GM23338 (cell line): ENCODE measurements at regions not wholly inside any gene's neighbourhood (a gene's known extent, or its start where the extent isn't known, plus 50 kb on each side); places are given as distances from the start of the nearest gene placed in this dataset.

Experiments
- ATAC-seq: fragments of 200-7000 bp; cut with Tn5 transposase; 3 replicates; pipeline ENCODE4 v1.9.1; 2020
- DNase-seq: peaks from one replicate; pipeline ENCODE4 v3.0.0-alpha.2; 2015; ENCODE audit warnings: low spot score
- H2AFZ ChIP-seq: fragments of 200-600 bp; sonication (generic); 2 replicates; pipeline ENCODE4 v1.8.0; 2016; ENCODE audit warnings: antibody characterized with exemption, mild to moderate bottlenecking, moderate library complexity
- H3F3A ChIP-seq: fragments of 200-600 bp; sonication (generic); replicated peaks from 2 replicates; pipeline ENCODE4 v1.8.0; 2017; ENCODE audit warnings: antibody characterized with exemption, mixed run types, low read depth
- H3K27ac ChIP-seq: fragments of 200-600 bp; sonication (generic); 2 replicates; pipeline ENCODE4 v1.6.1; 2016; ENCODE audit warnings: low read depth
- H3K27me3 ChIP-seq: fragments of 200-600 bp; sonication (generic); 2 replicates; pipeline ENCODE4 v1.8.0; 2016; ENCODE audit warnings: mild to moderate bottlenecking, mixed run types, moderate library complexity; ENCODE audit not compliant: insufficient read depth
- H3K36me3 ChIP-seq: fragments of 200-600 bp; sonication (generic); 2 replicates; pipeline ENCODE4 v1.8.0; 2016; ENCODE audit warnings: mild to moderate bottlenecking; ENCODE audit not compliant: insufficient read depth
- H3K4me1 ChIP-seq: fragments of 200-600 bp; sonication (generic); 2 replicates; pipeline ENCODE4 v1.8.0; 2016; ENCODE audit warnings: mild to moderate bottlenecking, moderate library complexity; ENCODE audit not compliant: insufficient read depth
- H3K4me2 ChIP-seq: fragments of 200-600 bp; sonication (generic); 2 replicates; pipeline ENCODE4 v1.7.1; 2017; ENCODE audit warnings: mixed run types
- H3K4me3 ChIP-seq: fragments of 200-600 bp; sonication (generic); 2 replicates; pipeline ENCODE4 v1.6.1; 2016; ENCODE audit warnings: mixed run types
- H3K79me2 ChIP-seq: fragments of 200-600 bp; sonication (generic); replicated peaks from 2 replicates; pipeline ENCODE4 v1.8.0; 2017; ENCODE audit warnings: mild to moderate bottlenecking; ENCODE audit not compliant: insufficient read depth
- H3K9me2 ChIP-seq: fragments of 200-600 bp; sonication (generic); 2 replicates; pipeline ENCODE4 v1.8.0; 2017; ENCODE audit not compliant: insufficient read depth
- H4K20me1 ChIP-seq: fragments of 200-600 bp; sonication (generic); replicated peaks from 2 replicates; pipeline ENCODE4 v1.8.0; 2017; ENCODE audit warnings: mild to moderate bottlenecking; ENCODE audit not compliant: insufficient read depth
- H3K27ac Mint-ChIP-seq: 2 replicates; pipeline ENCODE4 v1.8.0; 2020; ENCODE audit warnings: inconsistent platforms, mild to moderate bottlenecking, moderate library complexity, mixed read lengths
- H3K27me3 Mint-ChIP-seq: 3 replicates; pipeline ENCODE4 v1.8.0; 2022; ENCODE audit warnings: low read depth, mild to moderate bottlenecking, moderate library complexity, mixed read lengths, inconsistent platforms; ENCODE audit not compliant: insufficient read depth, poor library complexity
- H3K36me3 Mint-ChIP-seq: 3 replicates; pipeline ENCODE4 v1.8.0; 2021; ENCODE audit warnings: low read depth, mild to moderate bottlenecking, inconsistent platforms, moderate library complexity, mixed read lengths
- H3K4me1 Mint-ChIP-seq: 3 replicates; pipeline ENCODE4 v1.8.0; 2020; ENCODE audit warnings: mild to moderate bottlenecking, inconsistent platforms, mixed read lengths
- H3K4me3 Mint-ChIP-seq: 3 replicates; pipeline ENCODE4 v1.8.0; 2021; ENCODE audit warnings: moderate library complexity, mild to moderate bottlenecking, inconsistent platforms, mixed read lengths
- H3K9me3 Mint-ChIP-seq: 3 replicates; pipeline ENCODE4 v1.8.0; 2020; ENCODE audit warnings: moderate library complexity, mild to moderate bottlenecking, inconsistent platforms, mixed read lengths
- CREB1 ChIP-seq: fragments of 250-450 bp; sonication (Bioruptor Pico); IDR thresholded peaks from 2 replicates; pipeline ENCODE4 v1.5.0; 2020; ENCODE audit warnings: low read depth, mild to moderate bottlenecking, moderate library complexity
- EZH2 ChIP-seq: fragments of 200-600 bp; sonication (generic); IDR thresholded peaks from one replicate; pipeline ENCODE4 v1.8.0; 2017; ENCODE audit warnings: antibody characterized with exemption, mild to moderate bottlenecking, low read depth; ENCODE audit not compliant: unreplicated experiment
- EZH2phosphoT487 ChIP-seq: fragments of 200-600 bp; sonication (generic); IDR thresholded peaks from one replicate; pipeline ENCODE4 v1.8.1; 2018; ENCODE audit warnings: antibody characterized with exemption; ENCODE audit not compliant: unreplicated experiment
- JUNB ChIP-seq: IDR thresholded peaks from one replicate; pipeline ENCODE4 v1.6.1; 2016; ENCODE audit warnings: antibody characterized with exemption; ENCODE audit not compliant: unreplicated experiment
- NANOG ChIP-seq: IDR thresholded peaks from 2 replicates; pipeline ENCODE4 v1.6.1; 2016; ENCODE audit warnings: antibody characterized with exemption, borderline replicate concordance
- POLR2AphosphoS5 ChIP-seq: IDR thresholded peaks from 2 replicates; pipeline ENCODE4 v1.6.1; 2016; ENCODE audit warnings: antibody characterized with exemption, low read depth
- STAT1 ChIP-seq: IDR thresholded peaks from one replicate; pipeline ENCODE4 v1.6.1; 2016; ENCODE audit warnings: antibody characterized with exemption; ENCODE audit not compliant: unreplicated experiment
- ZNF114 ChIP-seq: fragments of 250-450 bp; sonication (Bioruptor Pico); IDR thresholded peaks from 2 replicates; pipeline ENCODE4 v1.5.0; 2020; ENCODE audit warnings: mild to moderate bottlenecking, moderate library complexity
- ZNF331 ChIP-seq: fragments of 250-450 bp; sonication (Bioruptor Pico); IDR thresholded peaks from 2 replicates; pipeline ENCODE4 v1.5.0; 2020; ENCODE audit warnings: low read depth, mild to moderate bottlenecking, moderate library complexity
- TF ChIP-seq, protein P1 (sequence below): fragments of 250-450 bp; sonication (Bioruptor Pico); IDR thresholded peaks from 2 replicates; pipeline ENCODE4 v1.5.0; 2020; ENCODE audit warnings: mild to moderate bottlenecking, moderate library complexity
- TF ChIP-seq, protein P2 (sequence below), 2 experiments: fragments of 200-600 bp in 1 of 2; sonication (generic) in 1 of 2; conservative IDR thresholded peaks; 2 replicates each; pipeline versions ENCODE4 v1.5.1 to v1.6.1; 2016 to 2017; ENCODE audit warnings: antibody characterized with exemption in 2 of 2, low read depth in 2 of 2, mild to moderate bottlenecking in 2 of 2, moderate library complexity in 1 of 2
- TF ChIP-seq, protein P3 (sequence below): IDR thresholded peaks from one replicate; pipeline ENCODE4 v1.6.1; 2018; ENCODE audit warnings: antibody characterized with exemption; ENCODE audit not compliant: unreplicated experiment
- TF ChIP-seq, protein P4 (sequence below): IDR thresholded peaks from 2 replicates; pipeline ENCODE4 v1.6.1; 2016; ENCODE audit warnings: antibody characterized with exemption

DNA sequence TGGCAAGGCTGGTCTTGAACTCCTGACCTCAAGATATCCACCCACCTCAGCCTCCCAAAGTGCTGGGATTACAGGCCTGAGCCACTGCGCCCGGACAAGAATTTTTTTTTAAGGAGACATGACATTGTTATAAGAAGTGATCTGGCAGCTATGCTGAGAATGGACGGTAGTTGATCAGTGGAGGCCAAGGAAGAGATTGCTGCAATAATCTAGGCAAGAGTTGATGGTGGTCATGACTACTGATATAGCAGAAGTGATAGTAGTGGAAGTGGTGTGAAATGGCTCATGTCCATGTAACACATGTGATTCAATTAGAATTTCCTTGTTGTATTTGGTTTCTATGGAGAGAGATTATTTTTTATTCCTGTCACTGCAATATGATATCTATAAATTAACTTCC, 125.3 kb upstream of the CCN2 start:
- Histone ChIP-seq H3F3A (no peaks in the 10 kb centered on the region), H3K27ac (no peak overlapping the region), H2AFZ (no peak overlapping the region), H3K79me2 (no peaks in the 10 kb centered on the region), H3K27me3 (no peaks in the 10 kb centered on the region), H4K20me1 (no peaks in the 10 kb centered on the region), H3K36me3 (no peaks in the 10 kb centered on the region), H3K4me1 (no peaks in the 10 kb centered on the region), H3K4me2 (no peak overlapping the region), H3K9me2 (no peaks in the 10 kb centered on the region; the same call in 1 of the 2 replicates), H3K4me3 (no peak overlapping the region)
- ATAC-seq (no peak), DNase-seq (no peak)
- no peaks in the 10 kb centered on the region for H3K36me3 Mint-ChIP-seq
- H3K27me3 Mint-ChIP-seq: peaks cover 2% of the 10 kb centered on the region
- no peaks in the 10 kb centered on the region for H3K4me1 Mint-ChIP-seq
- no peak overlapping the region for H3K27ac Mint-ChIP-seq
- TF ChIP-seq EZH2: no peak
- TF ChIP-seq, protein P1, sequence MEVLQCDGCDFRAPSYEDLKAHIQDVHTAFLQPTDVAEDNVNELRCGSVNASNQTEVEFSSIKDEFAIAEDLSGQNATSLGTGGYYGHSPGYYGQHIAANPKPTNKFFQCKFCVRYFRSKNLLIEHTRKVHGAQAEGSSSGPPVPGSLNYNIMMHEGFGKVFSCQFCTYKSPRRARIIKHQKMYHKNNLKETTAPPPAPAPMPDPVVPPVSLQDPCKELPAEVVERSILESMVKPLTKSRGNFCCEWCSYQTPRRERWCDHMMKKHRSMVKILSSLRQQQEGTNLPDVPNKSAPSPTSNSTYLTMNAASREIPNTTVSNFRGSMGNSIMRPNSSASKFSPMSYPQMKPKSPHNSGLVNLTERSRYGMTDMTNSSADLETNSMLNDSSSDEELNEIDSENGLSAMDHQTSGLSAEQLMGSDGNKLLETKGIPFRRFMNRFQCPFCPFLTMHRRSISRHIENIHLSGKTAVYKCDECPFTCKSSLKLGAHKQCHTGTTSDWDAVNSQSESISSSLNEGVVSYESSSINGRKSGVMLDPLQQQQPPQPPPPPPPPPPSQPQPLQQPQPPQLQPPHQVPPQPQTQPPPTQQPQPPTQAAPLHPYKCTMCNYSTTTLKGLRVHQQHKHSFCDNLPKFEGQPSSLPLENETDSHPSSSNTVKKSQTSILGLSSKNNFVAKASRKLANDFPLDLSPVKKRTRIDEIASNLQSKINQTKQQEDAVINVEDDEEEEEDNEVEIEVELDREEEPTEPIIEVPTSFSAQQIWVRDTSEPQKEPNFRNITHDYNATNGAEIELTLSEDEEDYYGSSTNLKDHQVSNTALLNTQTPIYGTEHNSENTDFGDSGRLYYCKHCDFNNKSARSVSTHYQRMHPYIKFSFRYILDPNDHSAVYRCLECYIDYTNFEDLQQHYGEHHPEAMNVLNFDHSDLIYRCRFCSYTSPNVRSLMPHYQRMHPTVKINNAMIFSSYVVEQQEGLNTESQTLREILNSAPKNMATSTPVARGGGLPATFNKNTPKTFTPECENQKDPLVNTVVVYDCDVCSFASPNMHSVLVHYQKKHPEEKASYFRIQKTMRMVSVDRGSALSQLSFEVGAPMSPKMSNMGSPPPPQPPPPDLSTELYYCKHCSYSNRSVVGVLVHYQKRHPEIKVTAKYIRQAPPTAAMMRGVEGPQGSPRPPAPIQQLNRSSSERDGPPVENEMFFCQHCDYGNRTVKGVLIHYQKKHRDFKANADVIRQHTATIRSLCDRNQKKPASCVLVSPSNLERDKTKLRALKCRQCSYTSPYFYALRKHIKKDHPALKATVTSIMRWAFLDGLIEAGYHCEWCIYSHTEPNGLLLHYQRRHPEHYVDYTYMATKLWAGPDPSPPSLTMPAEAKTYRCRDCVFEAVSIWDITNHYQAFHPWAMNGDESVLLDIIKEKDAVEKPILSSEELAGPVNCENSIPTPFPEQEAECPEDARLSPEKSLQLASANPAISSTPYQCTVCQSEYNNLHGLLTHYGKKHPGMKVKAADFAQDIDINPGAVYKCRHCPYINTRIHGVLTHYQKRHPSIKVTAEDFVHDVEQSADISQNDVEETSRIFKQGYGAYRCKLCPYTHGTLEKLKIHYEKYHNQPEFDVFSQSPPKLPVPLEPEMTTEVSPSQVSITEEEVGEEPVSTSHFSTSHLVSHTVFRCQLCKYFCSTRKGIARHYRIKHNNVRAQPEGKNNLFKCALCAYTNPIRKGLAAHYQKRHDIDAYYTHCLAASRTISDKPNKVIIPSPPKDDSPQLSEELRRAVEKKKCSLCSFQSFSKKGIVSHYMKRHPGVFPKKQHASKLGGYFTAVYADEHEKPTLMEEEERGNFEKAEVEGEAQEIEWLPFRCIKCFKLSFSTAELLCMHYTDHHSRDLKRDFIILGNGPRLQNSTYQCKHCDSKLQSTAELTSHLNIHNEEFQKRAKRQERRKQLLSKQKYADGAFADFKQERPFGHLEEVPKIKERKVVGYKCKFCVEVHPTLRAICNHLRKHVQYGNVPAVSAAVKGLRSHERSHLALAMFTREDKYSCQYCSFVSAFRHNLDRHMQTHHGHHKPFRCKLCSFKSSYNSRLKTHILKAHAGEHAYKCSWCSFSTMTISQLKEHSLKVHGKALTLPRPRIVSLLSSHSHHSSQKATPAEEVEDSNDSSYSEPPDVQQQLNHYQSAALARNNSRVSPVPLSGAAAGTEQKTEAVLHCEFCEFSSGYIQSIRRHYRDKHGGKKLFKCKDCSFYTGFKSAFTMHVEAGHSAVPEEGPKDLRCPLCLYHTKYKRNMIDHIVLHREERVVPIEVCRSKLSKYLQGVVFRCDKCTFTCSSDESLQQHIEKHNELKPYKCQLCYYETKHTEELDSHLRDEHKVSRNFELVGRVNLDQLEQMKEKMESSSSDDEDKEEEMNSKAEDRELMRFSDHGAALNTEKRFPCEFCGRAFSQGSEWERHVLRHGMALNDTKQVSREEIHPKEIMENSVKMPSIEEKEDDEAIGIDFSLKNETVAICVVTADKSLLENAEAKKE (CRISPR knock-in tag): no peak
- TF ChIP-seq EZH2phosphoT487: no peak
- TF ChIP-seq STAT1: no peak
- TF ChIP-seq, protein P2, sequence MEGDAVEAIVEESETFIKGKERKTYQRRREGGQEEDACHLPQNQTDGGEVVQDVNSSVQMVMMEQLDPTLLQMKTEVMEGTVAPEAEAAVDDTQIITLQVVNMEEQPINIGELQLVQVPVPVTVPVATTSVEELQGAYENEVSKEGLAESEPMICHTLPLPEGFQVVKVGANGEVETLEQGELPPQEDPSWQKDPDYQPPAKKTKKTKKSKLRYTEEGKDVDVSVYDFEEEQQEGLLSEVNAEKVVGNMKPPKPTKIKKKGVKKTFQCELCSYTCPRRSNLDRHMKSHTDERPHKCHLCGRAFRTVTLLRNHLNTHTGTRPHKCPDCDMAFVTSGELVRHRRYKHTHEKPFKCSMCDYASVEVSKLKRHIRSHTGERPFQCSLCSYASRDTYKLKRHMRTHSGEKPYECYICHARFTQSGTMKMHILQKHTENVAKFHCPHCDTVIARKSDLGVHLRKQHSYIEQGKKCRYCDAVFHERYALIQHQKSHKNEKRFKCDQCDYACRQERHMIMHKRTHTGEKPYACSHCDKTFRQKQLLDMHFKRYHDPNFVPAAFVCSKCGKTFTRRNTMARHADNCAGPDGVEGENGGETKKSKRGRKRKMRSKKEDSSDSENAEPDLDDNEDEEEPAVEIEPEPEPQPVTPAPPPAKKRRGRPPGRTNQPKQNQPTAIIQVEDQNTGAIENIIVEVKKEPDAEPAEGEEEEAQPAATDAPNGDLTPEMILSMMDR (conservative IDR thresholded peaks at IDR 0.05; ENCODE audit: low read depth in 2 of 2): no peak
- TF ChIP-seq POLR2AphosphoS5: no peak
- TF ChIP-seq NANOG: no peak
- no peak for TF ChIP-seq ZNF114 (CRISPR knock-in tag)
- no peak for TF ChIP-seq CREB1 (CRISPR knock-in tag)
- TF ChIP-seq, protein P3, sequence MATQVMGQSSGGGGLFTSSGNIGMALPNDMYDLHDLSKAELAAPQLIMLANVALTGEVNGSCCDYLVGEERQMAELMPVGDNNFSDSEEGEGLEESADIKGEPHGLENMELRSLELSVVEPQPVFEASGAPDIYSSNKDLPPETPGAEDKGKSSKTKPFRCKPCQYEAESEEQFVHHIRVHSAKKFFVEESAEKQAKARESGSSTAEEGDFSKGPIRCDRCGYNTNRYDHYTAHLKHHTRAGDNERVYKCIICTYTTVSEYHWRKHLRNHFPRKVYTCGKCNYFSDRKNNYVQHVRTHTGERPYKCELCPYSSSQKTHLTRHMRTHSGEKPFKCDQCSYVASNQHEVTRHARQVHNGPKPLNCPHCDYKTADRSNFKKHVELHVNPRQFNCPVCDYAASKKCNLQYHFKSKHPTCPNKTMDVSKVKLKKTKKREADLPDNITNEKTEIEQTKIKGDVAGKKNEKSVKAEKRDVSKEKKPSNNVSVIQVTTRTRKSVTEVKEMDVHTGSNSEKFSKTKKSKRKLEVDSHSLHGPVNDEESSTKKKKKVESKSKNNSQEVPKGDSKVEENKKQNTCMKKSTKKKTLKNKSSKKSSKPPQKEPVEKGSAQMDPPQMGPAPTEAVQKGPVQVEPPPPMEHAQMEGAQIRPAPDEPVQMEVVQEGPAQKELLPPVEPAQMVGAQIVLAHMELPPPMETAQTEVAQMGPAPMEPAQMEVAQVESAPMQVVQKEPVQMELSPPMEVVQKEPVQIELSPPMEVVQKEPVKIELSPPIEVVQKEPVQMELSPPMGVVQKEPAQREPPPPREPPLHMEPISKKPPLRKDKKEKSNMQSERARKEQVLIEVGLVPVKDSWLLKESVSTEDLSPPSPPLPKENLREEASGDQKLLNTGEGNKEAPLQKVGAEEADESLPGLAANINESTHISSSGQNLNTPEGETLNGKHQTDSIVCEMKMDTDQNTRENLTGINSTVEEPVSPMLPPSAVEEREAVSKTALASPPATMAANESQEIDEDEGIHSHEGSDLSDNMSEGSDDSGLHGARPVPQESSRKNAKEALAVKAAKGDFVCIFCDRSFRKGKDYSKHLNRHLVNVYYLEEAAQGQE: no peak
- TF ChIP-seq, protein P4, sequence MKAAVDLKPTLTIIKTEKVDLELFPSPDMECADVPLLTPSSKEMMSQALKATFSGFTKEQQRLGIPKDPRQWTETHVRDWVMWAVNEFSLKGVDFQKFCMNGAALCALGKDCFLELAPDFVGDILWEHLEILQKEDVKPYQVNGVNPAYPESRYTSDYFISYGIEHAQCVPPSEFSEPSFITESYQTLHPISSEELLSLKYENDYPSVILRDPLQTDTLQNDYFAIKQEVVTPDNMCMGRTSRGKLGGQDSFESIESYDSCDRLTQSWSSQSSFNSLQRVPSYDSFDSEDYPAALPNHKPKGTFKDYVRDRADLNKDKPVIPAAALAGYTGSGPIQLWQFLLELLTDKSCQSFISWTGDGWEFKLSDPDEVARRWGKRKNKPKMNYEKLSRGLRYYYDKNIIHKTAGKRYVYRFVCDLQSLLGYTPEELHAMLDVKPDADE: no peak
- no peak for TF ChIP-seq ZNF331 (CRISPR knock-in tag)
- no peak for TF ChIP-seq JUNB
- no peak overlapping the region for H3K4me3 Mint-ChIP-seq
- no peaks in the 10 kb centered on the region for H3K9me3 Mint-ChIP-seq
